ENCODE measurements at regions not wholly inside any gene's neighbourhood (a gene's known extent, or its start where the extent isn't known, plus 50 kb on each side); places are given as distances from the start of the nearest gene placed in this dataset.
"Not testable (repeated sequence)": the region's sequence is repeated elsewhere in the genome, so short reads cannot be mapped to it uniquely, and the experiment has no call there.

DNA sequence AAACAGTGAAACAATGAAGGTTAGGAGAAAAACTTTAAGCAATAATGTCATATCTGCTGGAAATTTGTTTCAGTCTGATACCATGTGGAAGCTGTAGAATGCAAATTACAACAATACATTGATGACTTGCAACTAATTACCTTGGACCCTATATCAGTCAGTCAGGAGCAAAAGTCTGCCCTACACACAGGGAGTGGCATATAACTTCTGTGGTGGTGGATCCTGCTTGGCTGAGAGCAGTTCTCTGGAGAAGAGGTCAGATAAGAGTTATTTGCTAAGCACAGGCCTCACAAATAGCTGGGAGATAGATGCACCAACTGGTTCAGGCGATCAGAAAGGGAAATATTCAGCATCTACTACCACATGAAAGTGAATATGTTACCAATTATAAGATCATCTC is 1364.6 kb upstream of the EPHA6 start:
- DNase-seq (ENCODE audit: low read depth): no peak

- no peak for DNase-seq (ENCODE audit: low read depth)
Observed at GRCh38 chr3:95453242-95453641, 1361.2 kb upstream of the EPHA6 start.

- no peak for DNase-seq (ENCODE audit: low read depth)
Observed at GRCh38 chr3:95456835-95457234, 1357.6 kb upstream of the EPHA6 start.

GRCh38 chr3:95459706-95460105 is 1354.7 kb upstream of the EPHA6 start:
- DNase-seq (ENCODE audit: low read depth): no peak

GRCh38 chr3:95460274-95460673 is 1354.1 kb upstream of the EPHA6 start:
- DNase-seq (ENCODE audit: low read depth): no peak

GRCh38 chr3:95462161-95462560 is 1352.2 kb upstream of the EPHA6 start:
- DNase-seq (ENCODE audit: low read depth): no peak

- DNase-seq (ENCODE audit: low read depth): no peak
Observed at GRCh38 chr3:95464346-95464745, 1350.0 kb upstream of the EPHA6 start.

- no peak for DNase-seq (ENCODE audit: low read depth)
Observed at GRCh38 chr3:95468331-95468730, 1346.1 kb upstream of the EPHA6 start.

GRCh38 chr3:95474338-95474737 is 1340.1 kb upstream of the EPHA6 start:
- DNase-seq (ENCODE audit: low read depth): no peak

GRCh38 chr3:95476534-95476933 is 1337.9 kb upstream of the EPHA6 start:
- no peak for DNase-seq (ENCODE audit: low read depth)

DNA sequence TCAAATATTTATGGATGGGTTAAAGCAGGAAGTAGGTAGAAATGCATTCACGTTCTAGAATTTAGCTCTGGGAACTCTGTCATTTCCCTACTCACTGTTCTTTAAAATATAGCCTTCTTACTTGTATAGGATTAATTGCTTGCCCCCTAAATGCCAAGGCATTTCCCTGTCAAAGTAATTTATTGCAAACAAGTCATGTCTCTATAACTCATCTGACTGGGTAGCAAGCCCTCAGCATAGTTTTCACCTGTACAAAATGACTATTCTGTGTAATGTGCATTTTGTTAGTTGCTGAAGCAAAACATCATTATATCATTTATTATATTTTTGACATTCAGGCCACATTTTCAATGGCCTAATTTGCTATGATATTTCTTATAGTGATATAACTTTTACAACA is 1308.2 kb upstream of the EPHA6 start:
- no peak for DNase-seq (ENCODE audit: low read depth)

- DNase-seq (ENCODE audit: low read depth): no peak
Observed at GRCh38 chr3:95508124-95508523, 1306.3 kb upstream of the EPHA6 start.

DNA sequence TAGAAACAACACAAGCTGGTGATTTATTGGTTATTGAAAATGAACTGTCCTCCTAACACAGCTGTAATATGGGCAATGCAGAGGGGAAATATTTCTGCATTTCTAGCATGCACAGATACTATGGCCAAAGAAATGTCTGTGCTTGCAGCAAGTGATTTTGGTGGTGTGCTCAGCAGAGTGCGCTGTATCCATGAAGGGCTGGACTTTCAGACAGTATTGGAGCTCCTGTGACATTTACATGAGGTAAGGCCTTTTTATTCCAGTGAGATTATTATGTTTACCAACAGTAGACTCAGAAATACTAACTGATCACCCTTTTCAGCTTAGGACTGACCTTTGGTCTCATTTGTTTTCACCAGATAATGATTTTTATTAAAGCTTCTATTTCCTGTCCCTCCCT is 1302.6 kb upstream of the EPHA6 start:
- no peak for DNase-seq (ENCODE audit: low read depth)

- DNase-seq (ENCODE audit: low read depth): no peak
Observed at GRCh38 chr3:95514260-95514659, 1300.1 kb upstream of the EPHA6 start.

DNA sequence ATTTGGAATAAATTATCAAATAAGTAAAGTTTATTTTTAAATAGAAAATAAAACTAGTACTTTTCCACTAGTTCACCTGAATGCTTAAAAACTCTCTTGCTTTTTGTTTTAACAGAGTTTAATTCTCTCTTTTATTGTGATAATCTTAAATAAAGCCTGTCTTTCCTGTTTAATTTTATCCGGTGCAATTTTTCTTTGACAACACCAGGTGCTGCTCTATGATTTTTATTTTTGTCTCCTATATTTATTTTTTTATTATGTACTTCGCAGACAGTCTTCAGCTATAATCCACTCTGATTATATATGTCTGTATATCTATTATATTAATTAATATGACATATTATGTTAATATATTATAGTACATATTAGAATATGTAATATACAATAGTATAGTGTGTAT is 1293.0 kb upstream of the EPHA6 start:
- no peak for DNase-seq (ENCODE audit: low read depth)

DNA sequence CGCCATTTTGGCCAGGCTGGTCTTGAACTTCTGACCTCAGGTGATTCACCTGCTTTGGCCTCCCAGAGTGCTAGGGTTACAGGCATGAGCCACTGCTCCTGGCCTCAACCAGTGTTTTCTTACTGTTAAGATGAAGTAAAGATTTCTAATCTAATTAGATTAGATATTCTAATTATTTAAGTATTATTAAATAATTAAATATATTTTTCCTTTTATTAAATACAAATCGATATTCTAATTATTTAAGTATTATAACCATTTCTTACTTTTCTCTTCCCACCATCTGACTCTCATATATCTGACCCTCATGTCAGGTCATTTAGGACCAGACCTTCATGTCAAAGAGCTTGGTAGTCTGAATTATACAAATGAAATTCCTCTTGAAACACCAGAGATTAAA is 1291.9 kb upstream of the EPHA6 start:
- no peak for DNase-seq (ENCODE audit: low read depth)

DNA sequence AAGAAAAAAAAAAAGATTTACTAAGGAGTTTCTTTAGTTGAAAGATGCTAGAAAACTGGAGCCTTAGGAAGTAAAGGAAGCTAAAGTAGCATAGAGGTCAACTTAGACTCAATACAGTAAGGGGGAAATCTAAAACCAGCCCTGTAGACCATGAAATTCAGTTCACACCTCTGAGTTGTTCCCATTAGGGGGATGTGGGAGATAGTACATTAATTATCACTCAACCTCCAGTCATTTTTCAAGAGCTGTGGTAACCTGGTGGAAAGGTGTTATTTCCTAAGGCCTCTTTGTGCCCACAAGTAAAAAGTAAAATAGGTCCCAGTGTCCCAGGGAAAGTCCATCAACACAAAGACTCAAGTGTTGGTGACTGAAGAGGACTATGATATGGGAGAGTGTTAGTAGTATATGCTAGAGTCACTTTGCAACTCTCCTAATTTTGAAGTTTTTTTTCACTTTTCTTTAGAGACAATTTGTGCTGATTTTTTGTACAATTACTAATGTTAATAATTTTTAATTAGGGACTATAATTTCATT is 1274.4 kb upstream of the EPHA6 start:
- no peak for DNase-seq (ENCODE audit: low read depth)

GRCh38 chr3:95565502-95565901 is 1248.9 kb upstream of the EPHA6 start:
- DNase-seq (ENCODE audit: low read depth): no peak

DNA sequence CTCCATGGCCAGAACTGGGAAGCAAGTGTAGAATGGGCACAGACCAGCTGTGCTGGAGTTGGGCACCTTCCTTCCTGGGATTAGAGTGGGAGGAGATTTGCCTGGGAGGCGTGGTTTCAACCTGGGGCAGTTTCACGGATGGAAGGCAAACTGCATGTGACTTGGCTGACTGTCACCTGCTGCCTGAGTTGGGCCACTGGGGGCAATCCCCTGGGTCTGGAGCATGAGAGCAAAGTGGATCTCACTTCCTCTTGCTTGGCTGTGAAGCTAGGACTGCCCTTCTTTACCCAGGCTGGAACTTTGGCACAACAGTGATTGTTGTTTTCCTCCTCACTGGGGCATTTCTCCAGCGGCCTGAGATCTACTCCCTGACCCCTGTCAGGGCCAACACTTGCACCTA is 1247.0 kb upstream of the EPHA6 start:
- DNase-seq (ENCODE audit: low read depth): no peak

GRCh38 chr3:95586754-95587153 is 1227.6 kb upstream of the EPHA6 start:
- peak; percentile 25 for DNase-seq (ENCODE audit: low read depth)

DNA sequence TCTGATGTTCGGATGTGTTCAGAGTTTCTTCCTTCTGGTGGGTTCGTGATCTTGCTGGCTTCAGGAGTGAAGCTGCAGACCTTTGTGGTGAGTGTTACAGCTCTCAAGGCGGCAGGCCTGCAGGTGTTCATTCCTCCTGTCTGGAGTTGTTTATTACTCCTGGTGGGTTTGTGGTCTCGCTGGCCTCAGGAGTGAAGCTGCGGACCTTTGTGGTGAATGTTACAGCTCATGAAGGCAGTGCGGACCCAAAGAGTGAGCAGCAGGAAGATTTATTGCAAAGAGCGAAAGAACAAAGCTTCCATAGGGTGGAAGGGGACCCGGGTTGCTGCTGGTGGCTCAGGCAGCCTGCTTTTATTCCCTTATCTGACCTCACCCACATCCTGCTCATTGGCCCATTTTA is 1226.8 kb upstream of the EPHA6 start:
- not testable (repeated sequence) for DNase-seq (ENCODE audit: low read depth)

DNA sequence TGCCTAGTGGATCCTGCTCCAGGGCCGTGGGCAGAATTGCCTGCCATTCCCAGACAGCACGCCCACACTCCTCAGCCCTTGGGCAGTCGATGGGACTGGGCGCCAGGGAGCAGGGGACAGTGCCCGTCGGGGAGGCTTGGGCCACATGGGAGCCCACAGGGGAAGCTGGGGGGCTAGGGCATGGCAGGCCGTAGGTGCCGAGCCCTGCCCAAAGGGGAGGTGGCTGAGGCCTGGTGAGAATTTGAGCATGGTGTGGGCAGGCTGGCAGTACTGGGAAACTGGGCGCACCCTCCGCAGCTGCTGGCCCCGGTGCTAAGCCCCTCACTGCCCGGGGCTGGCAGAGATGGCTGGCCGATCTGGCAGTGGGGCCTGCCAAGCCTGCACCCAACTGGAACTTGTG is 1225.9 kb upstream of the EPHA6 start:
- no peak for DNase-seq (ENCODE audit: low read depth)

DNA sequence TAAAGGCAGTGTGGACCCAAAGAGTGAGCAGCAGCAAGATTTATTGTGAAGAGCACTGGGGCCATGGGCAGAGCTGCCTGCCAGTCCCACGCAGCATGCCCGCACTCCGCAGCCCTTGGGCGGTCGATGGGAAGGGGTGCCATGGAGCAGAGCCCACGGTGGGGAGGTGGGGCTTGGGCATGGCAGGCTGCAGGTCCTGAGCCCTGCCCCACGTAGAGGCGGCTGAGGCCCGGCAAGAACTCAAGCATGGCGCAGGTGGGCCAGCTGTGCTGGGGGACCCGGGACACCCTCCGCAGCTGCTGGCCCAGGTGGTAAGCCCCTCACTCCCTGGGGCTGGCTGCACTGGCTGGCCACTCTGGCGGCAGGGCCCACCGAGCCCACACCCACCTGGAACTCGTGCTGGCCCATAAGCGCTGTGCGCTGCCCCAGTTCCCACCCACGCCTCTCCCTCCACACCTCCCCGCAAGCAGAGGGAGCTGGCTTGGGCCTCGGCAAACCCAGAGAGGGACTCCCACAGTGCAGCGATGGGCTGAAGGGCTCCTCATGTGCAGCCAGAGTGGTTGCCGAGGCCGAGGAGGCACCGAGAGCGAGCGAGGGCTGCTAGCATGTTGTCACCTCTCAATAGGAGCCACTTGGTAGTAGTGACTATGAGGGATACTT is 1218.8 kb upstream of the EPHA6 start:
- DNase-seq (ENCODE audit: low read depth): no peak

GRCh38 chr3:95607926-95608325 is 1206.5 kb upstream of the EPHA6 start:
- no peak for DNase-seq (ENCODE audit: low read depth)

All from HT1080 (cell line).